Liver (tissue), 8 donors: ENCODE measurements at regions not wholly inside any gene's neighbourhood (a gene's known extent, or its start where the extent isn't known, plus 50 kb on each side); places are given as distances from the start of the nearest gene placed in this dataset.
A peak's percentile ranks its signal among the peaks of the same experiment; 100 is the strongest.

Experiments used
- DNase-seq: peaks from one replicate; pipeline ENCODE4 v3.0.0-alpha.2; 2017; ENCODE audit warnings: low spot score
- H3K27ac ChIP-seq, 2 donors: one replicate each; pipeline ENCODE4 v1.7.0; 2013; ENCODE audit warnings: inconsistent platforms in 2 of 2, low read length in 2 of 2, control low read depth in 1 of 2, low read depth in 1 of 2, mild to moderate bottlenecking in 1 of 2
- H3K27me3 ChIP-seq, 4 donors: one replicate each; pipeline versions ENCODE4 v1.6.1 to v1.7.0; 2013; ENCODE audit warnings: low read length in 3 of 4, inconsistent platforms in 1 of 4, mild to moderate bottlenecking in 1 of 4, moderate library complexity in 1 of 4; ENCODE audit not compliant: control insufficient read depth in 4 of 4, insufficient read depth in 4 of 4
- H3K36me3 ChIP-seq, 4 donors: one replicate each; pipeline versions ENCODE4 v1.6.1 to v1.7.0; 2013; ENCODE audit warnings: low read length in 3 of 4, mild to moderate bottlenecking in 3 of 4, low read depth in 1 of 4, moderate library complexity in 1 of 4; ENCODE audit not compliant: control insufficient read depth in 4 of 4, insufficient read depth in 3 of 4
- H3K4me1 ChIP-seq, 4 donors: one replicate each; pipeline versions ENCODE4 v1.6.1 to v1.7.0; 2013; ENCODE audit warnings: low read length in 3 of 4, mild to moderate bottlenecking in 3 of 4, moderate library complexity in 1 of 4; ENCODE audit not compliant: control insufficient read depth in 4 of 4, insufficient read depth in 4 of 4
- H3K4me3 ChIP-seq, 3 donors: one replicate each; pipeline versions ENCODE4 v1.6.1 to v1.7.0; 2013; ENCODE audit warnings: low read length in 3 of 3, control low read depth in 1 of 3, low read depth in 1 of 3, mild to moderate bottlenecking in 1 of 3
- H3K9ac ChIP-seq, 2 donors: one replicate each; pipeline ENCODE4 v1.7.0; 2013; ENCODE audit warnings: low read length in 2 of 2, mild to moderate bottlenecking in 2 of 2, moderate library complexity in 2 of 2, control low read depth in 1 of 2, low read depth in 1 of 2
- H3K9me3 ChIP-seq, 4 donors: one replicate each; pipeline versions ENCODE4 v1.6.1 to v1.7.0; 2013; ENCODE audit warnings: low read length in 3 of 4; ENCODE audit not compliant: control insufficient read depth in 4 of 4
- ATF3 ChIP-seq: IDR thresholded peaks from 2 replicates; pipeline ENCODE4 v1.6.1; 2016; ENCODE audit warnings: antibody characterized with exemption
- CTCF ChIP-seq: fragments of 150-350 bp; IDR thresholded peaks from 2 replicates; pipeline ENCODE4 v1.5.1; 2017; ENCODE audit warnings: improper control_type of control experiment, low read depth, low read length; ENCODE audit not compliant: missing input control
- EGR1 ChIP-seq, 2 donors: IDR thresholded peaks; 2 replicates each; pipeline ENCODE4 v1.6.1; 2016 to 2018; ENCODE audit warnings: antibody characterized with exemption in 2 of 2, low read depth in 2 of 2
- FOXA1 ChIP-seq: IDR thresholded peaks from 2 replicates; pipeline ENCODE4 v1.6.1; 2016; ENCODE audit warnings: antibody characterized with exemption
- FOXA2 ChIP-seq: IDR thresholded peaks from 2 replicates; pipeline ENCODE4 v1.6.1; 2016; ENCODE audit warnings: antibody characterized with exemption
- GABPA ChIP-seq, 2 donors: IDR thresholded peaks in 1 of 2; conservative IDR thresholded peaks in 1 of 2; 2 replicates each; pipeline ENCODE4 v1.6.1; 2016; ENCODE audit warnings: antibody characterized with exemption in 2 of 2, mild to moderate bottlenecking in 1 of 2, moderate library complexity in 1 of 2
- HNF4A ChIP-seq, 2 donors: conservative IDR thresholded peaks; 2 replicates each; pipeline ENCODE4 v1.6.1; 2016; ENCODE audit warnings: antibody characterized with exemption in 2 of 2, mild to moderate bottlenecking in 2 of 2
- HNF4G ChIP-seq: IDR thresholded peaks from 2 replicates; pipeline ENCODE4 v1.6.1; 2016; ENCODE audit warnings: antibody characterized with exemption
- JUND ChIP-seq, 2 donors: IDR thresholded peaks; 2 replicates each; pipeline ENCODE4 v1.6.1; 2016; ENCODE audit warnings: antibody characterized with exemption in 2 of 2
- NR2F2 ChIP-seq: IDR thresholded peaks from 2 replicates; pipeline ENCODE4 v1.6.1; 2016; ENCODE audit warnings: antibody characterized with exemption
- RAD21 ChIP-seq, 2 donors: IDR thresholded peaks; 2 replicates each; pipeline ENCODE4 v1.6.1; 2016; ENCODE audit warnings: antibody characterized with exemption in 2 of 2, mild to moderate bottlenecking in 2 of 2
- REST ChIP-seq: IDR thresholded peaks from 2 replicates; pipeline ENCODE4 v1.6.1; 2016; ENCODE audit warnings: antibody characterized with exemption, mild to moderate bottlenecking
- RXRA ChIP-seq, 2 donors: IDR thresholded peaks; 2 replicates each; pipeline ENCODE4 v1.6.1; 2017 to 2018; ENCODE audit warnings: antibody characterized with exemption in 2 of 2, mild to moderate bottlenecking in 1 of 2
- SP1 ChIP-seq: IDR thresholded peaks from 2 replicates; pipeline ENCODE4 v1.6.1; 2018; ENCODE audit warnings: antibody characterized with exemption, mild to moderate bottlenecking
- TAF1 ChIP-seq: conservative IDR thresholded peaks from 2 replicates; pipeline ENCODE4 v1.6.1; 2016; ENCODE audit warnings: antibody characterized with exemption, mild to moderate bottlenecking
- YY1 ChIP-seq: IDR thresholded peaks from 2 replicates; pipeline ENCODE4 v1.6.1; 2016; ENCODE audit warnings: antibody characterized with exemption, mild to moderate bottlenecking
- ZBTB33 ChIP-seq: IDR thresholded peaks from 2 replicates; pipeline ENCODE4 v1.6.1; 2016; ENCODE audit warnings: antibody characterized with exemption
- WGBS: extraction: QIAGEN DNeasy Blood & Tissue Kit; methylation state at CpG from one replicate; pipeline ENCODE4 v1.1.7; 2013; 5-methylcytosine and 5-hydroxymethylcytosine counted together
- TF ChIP-seq, protein P1 (sequence below): IDR thresholded peaks from 2 replicates; pipeline ENCODE4 v1.6.1; 2016; ENCODE audit warnings: antibody characterized with exemption
- donor health status: healthy.
- donor health status: healthy.
- donor health status: healthy.
- donor health status: healthy.
- donor health status: healthy.

GRCh38 chr13:30362005-30362788 lies 54.8 kb upstream of the KATNAL1 start (continued):
- TF ChIP-seq REST (no peak), GABPA (IDR thresholded peaks at IDR 0.05 in 1 of 2, conservative IDR thresholded peaks at IDR 0.05 in 1 of 2) (no peak), ATF3 (no peak), SP1 (no peak), YY1 (peak; percentile 11), EGR1 (IDR thresholded peaks at IDR 0.05; ENCODE audit: low read depth in 2 of 2) (no peak), RAD21 (IDR thresholded peaks at IDR 0.05) (no peak)
- TF ChIP-seq, protein P1, sequence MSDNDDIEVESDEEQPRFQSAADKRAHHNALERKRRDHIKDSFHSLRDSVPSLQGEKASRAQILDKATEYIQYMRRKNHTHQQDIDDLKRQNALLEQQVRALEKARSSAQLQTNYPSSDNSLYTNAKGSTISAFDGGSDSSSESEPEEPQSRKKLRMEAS: no peak

GRCh38 chr13:30362869-30363268 lies 55.5 kb upstream of the KATNAL1 start:
- H3K36me3 ChIP-seq: no peaks in the 10 kb centered on the region
- H3K27me3 ChIP-seq: no peaks in the 10 kb centered on the region

More at GRCh38 chr13:30362869-30363268, 55.5 kb upstream of the KATNAL1 start:
- 94% methylated on average over 12 of the region's 12 CpGs for WGBS
- Histone ChIP-seq H3K4me1 (peaks cover 2 to 18% (median 8%) of the 10 kb centered on the region in 4 donors), H3K9me3 (no peaks in the 10 kb centered on the region), H3K4me3 (no peak overlapping the region), H3K9ac (no peak overlapping the region), H3K27ac (no peak overlapping the region)
- TF ChIP-seq FOXA1: no peak
- TF ChIP-seq EGR1 (IDR thresholded peaks at IDR 0.05; ENCODE audit: low read depth in 2 of 2): no peak
- TF ChIP-seq YY1: no peak
- TF ChIP-seq ATF3: no peak
- TF ChIP-seq NR2F2: no peak
- TF ChIP-seq, protein P1: no peak
- no peak for TF ChIP-seq CTCF
- no peak for TF ChIP-seq GABPA (IDR thresholded peaks at IDR 0.05 in 1 of 2, conservative IDR thresholded peaks at IDR 0.05 in 1 of 2)
- TF ChIP-seq HNF4G: no peak
- TF ChIP-seq SP1: no peak
- no peak for TF ChIP-seq REST
- no peak for TF ChIP-seq ZBTB33
- no peak for TF ChIP-seq TAF1
- TF ChIP-seq RXRA (IDR thresholded peaks at IDR 0.05): no peak
- TF ChIP-seq RAD21 (IDR thresholded peaks at IDR 0.05): no peak
- TF ChIP-seq FOXA2: no peak
- no peak for TF ChIP-seq HNF4A (conservative IDR thresholded peaks at IDR 0.05)
- no peak for TF ChIP-seq JUND (IDR thresholded peaks at IDR 0.05)
- DNase-seq: no peak
